Stomach (tissue), 8 donors: ENCODE measurements at regions not wholly inside any gene's neighbourhood (a gene's known extent, or its start where the extent isn't known, plus 50 kb on each side); places are given as distances from the start of the nearest gene placed in this dataset.

Source experiments
- DNase-seq, 2 donors: peaks; one replicate each; pipeline versions ENCODE4 v3.0.0 to v3.0.0-alpha.2; 2013 to 2019
- H3K27ac ChIP-seq, 5 donors: fragments of 200-600 bp in 4 of 5; sonication (generic) in 4 of 5; one replicate each; pipeline ENCODE4 v1.5.1; 2013 to 2019; ENCODE audit warnings: mild to moderate bottlenecking in 1 of 5, moderate library complexity in 1 of 5
- H3K27me3 ChIP-seq, 3 donors: fragments of 200-600 bp; sonication (generic); one replicate each; pipeline ENCODE4 v1.5.1; 2017 to 2019; ENCODE audit warnings: mixed run types in 1 of 3
- H3K36me3 ChIP-seq, 4 donors: fragments of 200-600 bp; sonication (generic); 1 replicate in 3 of 4; 2 replicates in 1 of 4; pipeline ENCODE4 v1.5.1; 2016 to 2019
- H3K4me1 ChIP-seq, 4 donors: fragments of 200-600 bp; sonication (generic); one replicate each; pipeline ENCODE4 v1.5.1; 2016 to 2019
- H3K4me3 ChIP-seq, 4 donors: fragments of 200-600 bp; sonication (generic) in 3 of 4; one replicate each; pipeline ENCODE4 v1.5.1; 2016 to 2019; ENCODE audit warnings: mild to moderate bottlenecking in 1 of 4
- H3K9me3 ChIP-seq, 4 donors: fragments of 200-600 bp; sonication (generic); one replicate each; pipeline ENCODE4 v1.5.1; 2016 to 2019
- CTCF ChIP-seq, 7 experiments: fragments of 450-650 bp in 4 of 7; fragments of 200-600 bp in 3 of 7; sonication (generic) in 3 of 7; IDR thresholded peaks; one replicate each; pipeline ENCODE4 v1.5.1; 2016 to 2019; ENCODE audit warnings: antibody characterized with exemption in 7 of 7, control low read depth in 2 of 7, mild to moderate bottlenecking in 1 of 7
- EP300 ChIP-seq: sonication (generic); formaldehyde crosslinking; IDR thresholded peaks from one replicate; pipeline ENCODE4 v1.6.1; 2017; ENCODE audit warnings: antibody characterized with exemption
- POLR2A ChIP-seq, 4 donors: fragments of 450-650 bp; IDR thresholded peaks; one replicate each; pipeline ENCODE4 v1.6.1; 2016; ENCODE audit warnings: antibody characterized with exemption in 4 of 4, control low read depth in 2 of 4, mild to moderate bottlenecking in 1 of 4, moderate library complexity in 1 of 4
- POLR2AphosphoS5 ChIP-seq, 3 donors: sonication (generic); formaldehyde crosslinking; IDR thresholded peaks; one replicate each; pipeline ENCODE4 v1.6.1; 2016; ENCODE audit warnings: antibody characterized with exemption in 3 of 3
- WGBS, 5 donors: extraction: QIAGEN DNeasy Blood & Tissue Kit in 3 of 5; methylation state at CpG; one replicate each; pipeline versions ENCODE4 v1.1.5 to v1.1.7; 2013 to 2018; 5-methylcytosine and 5-hydroxymethylcytosine counted together
- intact Hi-C: fragments of 100-400 bp; cut with DNase I; formaldehyde crosslinking; loops from one replicate; pipeline ENCODE4 v1.15.1; 2023; ENCODE audit warnings: low total_unique reads
- donor health status: healthy with polysubstance abuse.
- donor health status: Bipolar disorder and iron deficiency.
- donor health status: healthy.

- no peak overlapping the region for H3K4me3 ChIP-seq
- TF ChIP-seq POLR2AphosphoS5 (IDR thresholded peaks at IDR 0.05) (no peak), POLR2A (IDR thresholded peaks at IDR 0.05) (no peak), CTCF (IDR thresholded peaks at IDR 0.05) (no peak), EP300 (no peak)
- no peaks in the 10 kb centered on the region for H3K36me3 ChIP-seq
- H3K9me3 ChIP-seq, result peaks cover 0 to 3% (median 0%) of the 10 kb centered on the region in 4 donors
- H3K4me1 ChIP-seq, result peaks cover 0 to 5% (median 0%) of the 10 kb centered on the region in 4 donors
- H3K27ac ChIP-seq, result no peak overlapping the region
- 41 to 55% (median 48%) methylated on average over 2 of the region's 2 CpGs for WGBS, 5 donors
- peaks cover 0 to 49% (median 0%) of the 10 kb centered on the region in 3 donors for H3K27me3 ChIP-seq
- no peak for DNase-seq
- intact Hi-C loops, result no loop called here
These were observed 114.1 kb downstream of the VPREB1 start for GRCh38 chr22:22358686-22359085.

- 71 to 89% (median 80%) methylated on average over 2 of the region's 2 CpGs for WGBS, 5 donors
- intact Hi-C loops, result no loop called here
- DNase-seq, result no peak
- TF ChIP-seq POLR2AphosphoS5 (IDR thresholded peaks at IDR 0.05), result no peak
- no peak for TF ChIP-seq POLR2A (IDR thresholded peaks at IDR 0.05)
- TF ChIP-seq EP300, result no peak
- TF ChIP-seq CTCF (IDR thresholded peaks at IDR 0.05), result no peak
- Histone ChIP-seq H3K4me1 (peaks cover 0 to 5% (median 0%) of the 10 kb centered on the region in 4 donors), H3K27me3 (peaks cover 0 to 54% (median 0%) of the 10 kb centered on the region in 3 donors), H3K9me3 (peaks cover 0 to 3% (median 0%) of the 10 kb centered on the region in 4 donors), H3K27ac (no peak overlapping the region), H3K36me3 (no peaks in the 10 kb centered on the region), H3K4me3 (no peak overlapping the region)
These were observed 114.9 kb downstream of the VPREB1 start for GRCh38 chr22:22359465-22359864.

- peaks cover 0 to 53% (median 0%) of the 10 kb centered on the region in 3 donors for H3K27me3 ChIP-seq
- H3K9me3 ChIP-seq, result peaks cover 0 to 3% (median 0%) of the 10 kb centered on the region in 4 donors
- H3K27ac ChIP-seq, result no peak overlapping the region
- WGBS, 5 donors, result 73 to 84% (median 78%) methylated on average over 2 of the region's 2 CpGs
- intact Hi-C loops, result no loop called here
- no peaks in the 10 kb centered on the region for H3K36me3 ChIP-seq
- DNase-seq, result no peak
- TF ChIP-seq EP300 (no peak), POLR2AphosphoS5 (IDR thresholded peaks at IDR 0.05) (no peak)
- H3K4me1 ChIP-seq, result peaks cover 0 to 5% (median 0%) of the 10 kb centered on the region in 4 donors
- H3K4me3 ChIP-seq, result no peak overlapping the region
These were observed 115.4 kb downstream of the VPREB1 start for GRCh38 chr22:22360014-22360413.

- Histone ChIP-seq H3K9me3 (peaks cover 0 to 3% (median 0%) of the 10 kb centered on the region in 4 donors), H3K36me3 (no peaks in the 10 kb centered on the region), H3K27ac (no peak overlapping the region), H3K27me3 (peaks cover 0 to 45% (median 0%) of the 10 kb centered on the region in 3 donors), H3K4me3 (no peak overlapping the region), H3K4me1 (peaks cover 0 to 3% (median 0%) of the 10 kb centered on the region in 4 donors)
- DNase-seq, result no peak
- intact Hi-C loops, result no loop called here
- no peak for TF ChIP-seq EP300
- TF ChIP-seq CTCF (IDR thresholded peaks at IDR 0.05), result no peak
- TF ChIP-seq POLR2A (IDR thresholded peaks at IDR 0.05), result no peak
- TF ChIP-seq POLR2AphosphoS5 (IDR thresholded peaks at IDR 0.05), result no peak
These were observed 117.7 kb downstream of the VPREB1 start for GRCh38 chr22:22362311-22362710.

- peaks cover 0 to 3% (median 0%) of the 10 kb centered on the region in 4 donors for H3K9me3 ChIP-seq
- H3K27ac ChIP-seq, result no peak overlapping the region
- 46 to 63% (median 51%) methylated on average over 6 of the region's 6 CpGs for WGBS, 5 donors
- DNase-seq, result no peak
- H3K4me1 ChIP-seq, result no peaks in the 10 kb centered on the region
- no peak overlapping the region for H3K4me3 ChIP-seq
- TF ChIP-seq POLR2AphosphoS5 (IDR thresholded peaks at IDR 0.05), result no peak
- TF ChIP-seq CTCF (IDR thresholded peaks at IDR 0.05), result no peak
- no peak for TF ChIP-seq EP300
- no peak for TF ChIP-seq POLR2A (IDR thresholded peaks at IDR 0.05)
- peaks cover 0 to 41% (median 0%) of the 10 kb centered on the region in 3 donors for H3K27me3 ChIP-seq
- intact Hi-C loops, result no loop called here
- H3K36me3 ChIP-seq, result no peaks in the 10 kb centered on the region
These were observed 118.3 kb downstream of the VPREB1 start for GRCh38 chr22:22362936-22363335.
